K562 (cell line): ENCODE measurements at regions not wholly inside any gene's neighbourhood (a gene's known extent, or its start where the extent isn't known, plus 50 kb on each side); places are given as distances from the start of the nearest gene placed in this dataset.

Experiments used
- ATAC-seq: fragments of 200-7000 bp; cut with Tn5 transposase; 3 replicates; pipeline ENCODE4 v1.9.1; 2020; ENCODE audit warnings: moderate library complexity
- BruUV-seq: library from RNA; stranded (reverse); fragments of 400-500 nt; replicated peaks from 2 replicates; lab custom pipeline; 2021; lab: Mats Ljungman, UMichigan
- CTCF ChIA-PET: fragments of 300-600 bp; formaldehyde crosslinking; extraction: SDS; loops from one replicate; lab custom pipeline; 2021; ENCODE audit warnings: low intra/inter-chr PET ratio; lab: Yijun Ruan, JAX
- POLR2A ChIA-PET: fragments of 300-600, 350-650 bp; sonication (Branson Sonifier 250); formaldehyde crosslinking; extraction: SDS; loops from one replicate; lab custom pipeline; 2021; ENCODE audit warnings: antibody characterized with exemption, inconsistent platforms; lab: Yijun Ruan, JAX
- DNase-seq, 4 experiments: peaks; one replicate each; pipeline versions ENCODE4 v3.0.0 to v3.0.0-alpha.2; 2011 to 2018; ENCODE audit warnings: low spot score in 3 of 4, mixed read lengths in 3 of 4; ENCODE audit errors: extremely low read depth in 1 of 4
- FAIRE-seq: peaks from 2 replicates; lab custom pipeline; 2011; peaks lifted over from hg19 to GRCh38; lab: Jason Lieb, UNC
- H2AFZ ChIP-seq: 2 replicates; pipeline ENCODE4 v1.6.0; 2011; ENCODE audit warnings: low read depth, low read length, control low read depth, inconsistent platforms
- H3K27ac ChIP-seq: fragments of 200-600 bp; 3 replicates; pipeline ENCODE4 v1.8.0; 2011; ENCODE audit warnings: low read depth, mild to moderate bottlenecking, control low read depth, inconsistent platforms, low read length, moderate library complexity, mixed read lengths; ENCODE audit errors: extremely low read depth
- H3K27me3 ChIP-seq, 2 experiments: fragments of 300-600 bp in 1 of 2; 2 replicates in 1 of 2; 3 replicates in 1 of 2; pipeline versions ENCODE4 v1.6.0 to v1.8.0; 2011; ENCODE audit warnings: inconsistent platforms in 2 of 2, low read length in 2 of 2, mild to moderate bottlenecking in 1 of 2, mixed read lengths in 1 of 2, moderate library complexity in 1 of 2; ENCODE audit not compliant: control insufficient read depth in 2 of 2, insufficient read depth in 2 of 2
- H3K36me3 ChIP-seq: fragments of 300-600 bp; 3 replicates; pipeline ENCODE4 v1.8.0; 2011; ENCODE audit warnings: mild to moderate bottlenecking, low read length, inconsistent platforms; ENCODE audit not compliant: control insufficient read depth, insufficient read depth
- H3K4me1 ChIP-seq, 2 experiments: fragments of 200-600 bp in 1 of 2; replicated peaks in 1 of 2; 2 replicates in 1 of 2; 3 replicates in 1 of 2; pipeline versions ENCODE4 v1.5.1 to v1.8.0; 2011; ENCODE audit warnings: inconsistent platforms in 2 of 2, low read length in 2 of 2, mild to moderate bottlenecking in 1 of 2, mixed read lengths in 1 of 2, moderate library complexity in 1 of 2; ENCODE audit not compliant: control insufficient read depth in 2 of 2, insufficient read depth in 2 of 2
- H3K4me2 ChIP-seq: 2 replicates; pipeline ENCODE4 v1.6.1; 2011; ENCODE audit warnings: low read length, control low read depth, inconsistent platforms, mixed read lengths; ENCODE audit not compliant: insufficient read depth
- H3K4me3 ChIP-seq: fragments of 200-600 bp; sonication (generic), shearing (Covaris generic); 2 replicates; pipeline ENCODE4 v1.5.1; 2016; ENCODE audit warnings: control low read depth, inconsistent platforms
- H3K79me2 ChIP-seq: fragments of 200-600 bp; 3 replicates; pipeline ENCODE4 v1.8.0; 2011; ENCODE audit warnings: low read length, inconsistent platforms; ENCODE audit not compliant: control insufficient read depth, insufficient read depth
- H3K9ac ChIP-seq, 2 experiments: 2 replicates each; pipeline versions ENCODE4 v1.6.0 to v1.6.1; 2011; ENCODE audit warnings: low read depth in 2 of 2, low read length in 2 of 2, control low read depth in 1 of 2, inconsistent platforms in 1 of 2, mild to moderate bottlenecking in 1 of 2, mixed read lengths in 1 of 2; ENCODE audit not compliant: insufficient read depth in 1 of 2
- H3K9me1 ChIP-seq: one replicate; pipeline ENCODE4 v1.6.0; 2011; ENCODE audit warnings: inconsistent platforms, mild to moderate bottlenecking, low read length, moderate library complexity; ENCODE audit not compliant: control insufficient read depth, insufficient read depth
- H3K9me3 ChIP-seq: replicated peaks from 2 replicates; pipeline ENCODE4 v1.5.1; 2011; ENCODE audit warnings: low read depth, low read length, inconsistent platforms; ENCODE audit not compliant: control insufficient read depth, insufficient read depth
- H4K20me1 ChIP-seq: replicated peaks from 2 replicates; pipeline ENCODE4 v1.6.1; 2011; ENCODE audit warnings: low read length, inconsistent platforms, mixed read lengths; ENCODE audit not compliant: control insufficient read depth, insufficient read depth
- ELF4 ChIP-seq: fragments of 450-650 bp; formaldehyde crosslinking; IDR thresholded peaks from 2 replicates; pipeline ENCODE4 v1.4.0; 2022; ENCODE audit warnings: missing genetic modification characterization
- ETS2 ChIP-seq: IDR thresholded peaks from 2 replicates; pipeline ENCODE4 v1.6.1; 2016; ENCODE audit warnings: borderline replicate concordance, missing genetic modification characterization, mild to moderate bottlenecking, moderate library complexity, missing compliant biosample characterization; ENCODE audit not compliant: poor library complexity, severe bottlenecking
- FOXJ2 ChIP-seq: fragments of 200-800 bp; sonication (Bioruptor generic); IDR thresholded peaks from 2 replicates; pipeline ENCODE4 v1.6.1; 2016; ENCODE audit warnings: missing genetic modification characterization, missing compliant biosample characterization
- HMBOX1 ChIP-seq: sonication (generic); IDR thresholded peaks from 2 replicates; pipeline ENCODE4 v1.6.1; 2016
- HMGN3 ChIP-seq: IDR thresholded peaks from 2 replicates; pipeline ENCODE4 v1.6.1; 2011; ENCODE audit warnings: borderline replicate concordance, low read depth, mild to moderate bottlenecking, mixed read lengths, low read length; ENCODE audit not compliant: insufficient read length; ENCODE audit errors: extremely low read depth
- LARP7 ChIP-seq: fragments of 450-650 bp; IDR thresholded peaks from 2 replicates; pipeline ENCODE4 v1.6.1; 2016
- NR2C1 ChIP-seq, 2 experiments: fragments of 450-650 bp; IDR thresholded peaks; 2 replicates each; pipeline ENCODE4 v1.6.1; 2017; ENCODE audit warnings: mild to moderate bottlenecking in 2 of 2, antibody characterized with exemption in 1 of 2, inconsistent platforms in 1 of 2, missing compliant biosample characterization in 1 of 2, missing genetic modification characterization in 1 of 2
- POLR2A ChIP-seq: fragments of 450-650 bp; conservative IDR thresholded peaks from 2 replicates; pipeline ENCODE4 v1.6.1; 2016
- RB1 ChIP-seq: fragments of 450-650 bp; IDR thresholded peaks from 2 replicates; pipeline ENCODE4 v1.6.1; 2017; ENCODE audit warnings: low read depth, mild to moderate bottlenecking
- RBFOX2 ChIP-seq: fragments of 200-400 bp; formaldehyde crosslinking; IDR thresholded peaks from 2 replicates; pipeline ENCODE4 v1.6.1; 2017; ENCODE audit warnings: low read depth, mild to moderate bottlenecking, low read length, moderate library complexity
- STAT6 ChIP-seq: sonication (generic); formaldehyde crosslinking; IDR thresholded peaks from 2 replicates; pipeline ENCODE4 v1.8.1; 2023; ENCODE audit warnings: mild to moderate bottlenecking, missing genetic modification reagents
- TFAP4 ChIP-seq: sonication (generic); formaldehyde crosslinking; IDR thresholded peaks from 2 replicates; pipeline ENCODE4 v1.8.0; 2022; ENCODE audit warnings: missing genetic modification reagents, mild to moderate bottlenecking, moderate library complexity, borderline replicate concordance
- TRIM28 ChIP-seq: fragments of 450-650 bp; IDR thresholded peaks from 2 replicates; pipeline ENCODE4 v1.6.1; 2017
- ZBTB49 ChIP-seq: sonication (generic); formaldehyde crosslinking; IDR thresholded peaks from 2 replicates; pipeline ENCODE4 v1.8.0; 2022; ENCODE audit warnings: missing genetic modification reagents, mild to moderate bottlenecking, borderline replicate concordance
- ZNF224 ChIP-seq: sonication (generic); formaldehyde crosslinking; IDR thresholded peaks from 2 replicates; pipeline ENCODE4 v1.8.0; 2022; ENCODE audit warnings: mild to moderate bottlenecking, missing genetic modification reagents
- ZNF431 ChIP-seq: sonication (generic); formaldehyde crosslinking; IDR thresholded peaks from 2 replicates; pipeline ENCODE4 v1.8.0; 2022; ENCODE audit warnings: mild to moderate bottlenecking, missing genetic modification reagents
- ZNF77 ChIP-seq: fragments of 250-450 bp; sonication (Bioruptor Pico); IDR thresholded peaks from 2 replicates; pipeline ENCODE4 v1.5.0; 2020
- WGBS: fragments of 100-300 bp; shearing (Covaris generic); methylation state at CpG from one replicate; pipeline ENCODE4 v1.1.6; 2016; ENCODE audit warnings: low coverage, mixed read lengths; ENCODE audit not compliant: insufficient coverage; ENCODE audit errors: missing lambda C conversion rate; 5-methylcytosine and 5-hydroxymethylcytosine counted together
- in situ Hi-C: fragments of 300-500 bp; cut with MboI; formaldehyde crosslinking; loops from 4 replicates; pipeline ENCODE4 v1.15.0; 2018; ENCODE audit warnings: inconsistent platforms, mixed read lengths
- intact Hi-C: fragments of 100-400 bp; cut with micrococcal nuclease; formaldehyde crosslinking; loops from 2 replicates; pipeline ENCODE4 v1.14.2; 2022

- TF ChIP-seq ZNF77 (CRISPR knock-in tag) (no peak), ELF4 (CRISPR knock-in tag) (no peak)
Observed at GRCh38 chr5:143946837-143947236, 134.9 kb downstream of the HMHB1 start (continued).

- no peaks in the 10 kb centered on the region for H4K20me1 ChIP-seq
- H3K4me1 ChIP-seq, result no peaks in the 10 kb centered on the region
- in situ Hi-C loops (no loop called here), intact Hi-C loops (no loop called here)
- H3K9me3 ChIP-seq, result no peaks in the 10 kb centered on the region
- DNase-seq (no peak), ATAC-seq (no peak), FAIRE-seq (no peak)
- H3K9ac ChIP-seq, result no peak overlapping the region
- no peak overlapping the region for H3K4me3 ChIP-seq
- ChIA-PET POLR2A (no interaction called here), CTCF (no interaction called here)
- H3K27me3 ChIP-seq, result no peaks in the 10 kb centered on the region
- H3K9me1 ChIP-seq, result no peaks in the 10 kb centered on the region
- BruUV-seq, result no TSS peak
- no peaks in the 10 kb centered on the region for H3K79me2 ChIP-seq
- 3% methylated on average over 2 of the region's 2 CpGs for WGBS
- no peak overlapping the region for H3K4me2 ChIP-seq
- no peak overlapping the region for H3K27ac ChIP-seq
- no peak overlapping the region for H2AFZ ChIP-seq
- H3K36me3 ChIP-seq, result no peaks in the 10 kb centered on the region
- TF ChIP-seq FOXJ2 (no peak), RBFOX2 (no peak), RB1 (no peak), ZNF431 (CRISPR knock-in tag) (no peak), HMGN3 (no peak), ETS2 (tag) (no peak), STAT6 (CRISPR knock-in tag) (no peak), LARP7 (no peak), NR2C1 (IDR thresholded peaks at IDR 0.05) (no peak), NR2C1 (tag; IDR thresholded peaks at IDR 0.05) (no peak), ZNF224 (CRISPR knock-in tag) (no peak), HMBOX1 (no peak), TRIM28 (no peak), TFAP4 (CRISPR knock-in tag) (no peak), POLR2A (no peak), ZBTB49 (CRISPR knock-in tag) (no peak)
Observed at GRCh38 chr5:143947313-143947712, 135.4 kb downstream of the HMHB1 start.
